D721Med (cell line): ENCODE measurements at regions not wholly inside any gene's neighbourhood (a gene's known extent, or its start where the extent isn't known, plus 50 kb on each side); places are given as distances from the start of the nearest gene placed in this dataset.

Experiments
- DNase-seq: peaks from one replicate; pipeline ENCODE4 v3.0.0; 2011; ENCODE audit warnings: low spot score; ENCODE audit not compliant: insufficient read length
- FAIRE-seq: peaks from 2 replicates; lab custom pipeline; 2011; peaks lifted over from hg19 to GRCh38; lab: Jason Lieb, UNC
- CTCF ChIP-seq: IDR thresholded peaks from 2 replicates; pipeline ENCODE4 v1.5.1; 2012; ENCODE audit warnings: mild to moderate bottlenecking, control low read depth; ENCODE audit not compliant: insufficient read depth; ENCODE audit errors: missing control alignments

- TF ChIP-seq CTCF, result no peak
- FAIRE-seq (no peak), DNase-seq (no peak)
Measured at GRCh38 chr6:134676307-134677281, 273.3 kb downstream of the ALDH8A1 start.

GRCh38 chr6:134675110-134676054 lies 274.5 kb downstream of the ALDH8A1 start:
- TF ChIP-seq CTCF, result no peak
- no peak for DNase-seq
- FAIRE-seq, result no peak

DNA sequence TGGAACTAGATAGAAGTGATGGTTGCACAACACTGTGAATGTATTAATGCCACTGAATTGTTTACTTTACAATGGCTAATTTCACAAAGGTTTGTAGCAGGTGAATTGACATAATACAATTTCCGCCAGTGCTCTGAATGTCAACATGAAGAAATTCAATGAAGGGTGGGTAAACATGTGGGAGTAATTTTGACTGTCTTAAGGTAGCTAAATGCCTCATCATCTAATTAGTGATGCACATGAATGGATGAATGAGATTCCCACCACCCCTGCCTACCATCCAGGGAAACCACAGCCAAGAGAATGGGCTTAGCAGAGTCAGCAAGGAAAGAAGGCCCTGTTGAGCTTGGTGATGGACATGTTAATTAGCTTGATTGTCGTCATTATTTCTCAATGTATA lies 275.3 kb downstream of the ALDH8A1 start:
- no peak for DNase-seq
- no peak for FAIRE-seq
- TF ChIP-seq CTCF, result no peak

DNA sequence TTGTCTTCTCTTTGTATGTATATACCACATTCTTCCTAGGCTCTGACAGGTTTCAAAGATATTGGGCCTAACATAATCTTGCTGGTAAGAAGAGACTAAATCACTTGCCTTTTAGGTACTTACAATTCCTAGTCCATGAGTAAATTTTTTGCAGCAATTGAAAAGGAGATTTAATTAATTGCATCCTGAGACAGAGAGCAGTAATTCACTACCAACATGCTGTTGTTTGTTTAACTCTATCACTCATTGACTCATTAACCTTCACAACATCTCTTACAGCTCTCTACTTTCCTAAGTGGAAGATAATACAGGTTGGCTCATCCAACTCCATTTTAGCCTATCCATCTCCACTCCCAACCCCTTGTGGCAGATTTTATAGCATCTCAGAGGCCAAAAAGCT lies 280.4 kb downstream of the ALDH8A1 start:
- DNase-seq, result no peak
- TF ChIP-seq CTCF, result no peak
- FAIRE-seq, result no peak

DNA sequence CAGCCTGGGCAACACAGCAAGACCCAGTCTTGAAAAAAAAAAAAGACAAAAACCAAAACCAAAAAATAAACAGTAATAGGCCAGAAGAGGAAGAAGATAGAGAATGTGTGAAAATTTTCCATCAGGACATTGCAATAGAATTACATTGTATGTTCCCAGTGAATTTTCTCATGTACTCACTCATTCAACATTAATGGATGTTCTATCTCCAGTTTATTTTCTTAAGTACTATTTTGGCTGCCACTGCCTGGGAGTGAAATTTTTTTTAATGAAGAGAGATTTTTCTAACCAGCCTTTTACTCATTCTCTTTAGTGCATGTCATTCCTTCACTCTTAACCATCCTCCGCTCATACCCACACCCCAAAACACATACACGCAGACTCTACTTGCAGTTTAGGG lies 282.8 kb downstream of the ALDH8A1 start:
- no peak for TF ChIP-seq CTCF
- no peak for FAIRE-seq
- no peak for DNase-seq

DNA sequence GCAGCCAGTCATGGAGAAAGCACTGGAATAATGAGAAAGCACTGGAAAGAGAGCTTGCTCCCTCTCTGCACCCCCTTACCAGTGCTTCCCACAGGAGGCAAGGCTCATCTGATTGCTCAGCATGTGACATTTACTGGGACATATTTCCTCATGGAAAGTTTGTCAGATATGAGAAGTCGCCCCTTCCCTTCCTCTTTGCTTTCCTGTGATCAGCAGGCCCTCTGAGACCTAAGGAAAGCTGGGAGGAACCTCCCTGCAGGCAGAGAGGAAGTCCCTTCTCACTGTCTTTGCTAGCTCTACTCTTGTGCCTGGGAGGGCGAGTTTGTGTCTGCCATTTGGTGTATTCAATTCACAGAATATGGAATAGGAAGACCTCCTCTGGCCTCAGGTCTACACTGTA lies 283.8 kb downstream of the ALDH8A1 start:
- DNase-seq, result no peak
- FAIRE-seq, result no peak
- TF ChIP-seq CTCF, result no peak
